ENCODE measurements at regions not wholly inside any gene's neighbourhood (a gene's known extent, or its start where the extent isn't known, plus 50 kb on each side); places are given as distances from the start of the nearest gene placed in this dataset.

DNA sequence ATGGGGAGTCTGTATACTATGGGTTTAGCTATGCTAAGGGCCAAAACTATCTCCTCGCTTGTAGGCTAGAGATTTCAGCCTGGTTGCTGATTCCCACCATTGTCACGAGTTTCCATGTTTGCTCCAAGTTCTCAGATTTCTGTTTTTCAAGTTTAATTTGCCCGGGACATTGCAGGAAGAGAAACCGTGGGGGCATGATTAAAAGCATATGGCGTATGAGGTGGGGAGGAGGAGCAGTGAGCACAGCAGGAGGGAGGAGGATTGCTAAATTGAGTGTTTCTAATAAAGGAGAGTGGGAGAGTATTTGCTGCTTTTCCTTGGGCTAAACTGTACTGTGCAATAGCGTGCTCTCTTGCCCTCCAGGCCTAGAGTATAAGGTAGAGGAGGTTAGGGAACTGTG lies 558.4 kb downstream of the METTL15 start:
- no peak for TF ChIP-seq CTCF (IDR thresholded peaks at IDR 0.05; ENCODE audit: low read depth, low read length)
- no peak for DNase-seq (ENCODE audit: low read depth in 2 of 2)
- no peak overlapping the region for H3K4me3 ChIP-seq (replicated peaks in 1 of 2; ENCODE audit: low read depth in 2 of 2, low read length in 2 of 2)

DNA sequence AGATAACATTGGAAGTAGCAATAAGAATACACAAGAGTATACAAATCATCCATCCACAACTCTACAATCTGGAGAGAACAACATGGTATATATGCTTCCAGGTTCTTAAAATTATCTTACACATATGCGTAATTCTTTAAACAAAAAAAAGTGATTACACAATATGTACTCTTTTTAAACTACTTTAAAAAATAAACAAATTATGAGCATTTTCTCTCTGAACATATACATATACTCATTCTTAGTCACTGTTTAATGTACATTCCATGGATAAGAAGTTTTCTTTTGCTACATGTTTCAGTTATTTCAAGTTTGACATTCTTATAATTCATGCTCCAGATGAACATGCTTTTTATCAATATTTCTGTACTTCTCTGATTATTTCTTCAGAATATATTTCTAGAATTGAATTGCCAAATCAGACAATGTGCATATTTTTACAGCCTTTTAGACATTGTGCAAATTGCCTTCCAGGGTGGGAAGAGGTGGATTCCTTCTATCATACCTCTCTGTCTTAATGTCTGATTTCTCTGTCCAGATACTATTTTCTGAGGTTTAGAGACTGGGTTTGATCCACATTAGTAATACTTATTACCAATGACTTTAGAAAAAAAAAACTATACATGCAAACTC lies 551.6 kb downstream of the METTL15 start:
- peak in 1 of 2 donors; percentile 35 for DNase-seq (ENCODE audit: low read depth in 2 of 2)
- TF ChIP-seq CTCF (IDR thresholded peaks at IDR 0.05; ENCODE audit: low read depth, low read length), result no peak
- no peak overlapping the region for H3K4me3 ChIP-seq (replicated peaks in 1 of 2; ENCODE audit: low read depth in 2 of 2, low read length in 2 of 2)

- peak; percentile 29 to 52 for DNase-seq (ENCODE audit: low read depth in 2 of 2)
- no peak for TF ChIP-seq CTCF (IDR thresholded peaks at IDR 0.05; ENCODE audit: low read depth, low read length)
These were observed 549.3 kb downstream of the METTL15 start for GRCh38 chr11:28657378-28658030.

DNA sequence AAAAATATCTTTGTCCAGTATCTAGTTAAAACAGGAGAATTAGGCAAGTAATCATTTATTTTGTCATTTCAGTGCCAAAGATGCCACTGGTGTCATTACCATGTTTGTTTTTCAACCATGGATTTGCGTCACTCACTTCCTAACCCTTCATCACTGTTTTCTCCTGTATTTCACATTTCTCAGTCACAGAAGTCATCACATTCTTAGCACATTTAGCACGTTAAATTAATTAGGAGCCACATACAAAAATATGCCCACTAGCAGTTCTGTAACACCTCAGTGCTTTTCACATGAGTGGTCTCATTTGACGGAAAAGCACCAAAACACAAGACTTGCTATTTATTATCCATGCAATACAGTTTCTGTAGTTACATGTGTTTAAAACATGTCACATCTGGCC lies 546.0 kb downstream of the METTL15 start:
- no peak overlapping the region for H3K4me3 ChIP-seq (replicated peaks in 1 of 2; ENCODE audit: low read depth in 2 of 2, low read length in 2 of 2)
- TF ChIP-seq CTCF (IDR thresholded peaks at IDR 0.05; ENCODE audit: low read depth, low read length), result no peak
- no peak for DNase-seq (ENCODE audit: low read depth in 2 of 2)

More at GRCh38 chr11:28657378-28658030, 549.3 kb downstream of the METTL15 start:
- no peak overlapping the region for H3K4me3 ChIP-seq (replicated peaks in 1 of 2; ENCODE audit: low read depth in 2 of 2, low read length in 2 of 2)

- no peak overlapping the region for H3K4me3 ChIP-seq (replicated peaks in 1 of 2; ENCODE audit: low read depth in 2 of 2, low read length in 2 of 2)
- peak; percentile 2 to 55 for DNase-seq (ENCODE audit: low read depth in 2 of 2)
- TF ChIP-seq CTCF (IDR thresholded peaks at IDR 0.05; ENCODE audit: low read depth, low read length), result no peak
These were observed 541.7 kb downstream of the METTL15 start for GRCh38 chr11:28649922-28650321.

- no peak overlapping the region for H3K4me3 ChIP-seq (replicated peaks in 1 of 2; ENCODE audit: low read depth in 2 of 2, low read length in 2 of 2)
- no peak for DNase-seq (ENCODE audit: low read depth in 2 of 2)
- TF ChIP-seq CTCF (IDR thresholded peaks at IDR 0.05; ENCODE audit: low read depth, low read length), result no peak
These were observed 528.4 kb downstream of the METTL15 start for GRCh38 chr11:28636566-28636965.
